ENCODE measurements at regions not wholly inside any gene's neighbourhood (a gene's known extent, or its start where the extent isn't known, plus 50 kb on each side); places are given as distances from the start of the nearest gene placed in this dataset.
A peak's percentile ranks its signal among the peaks of the same experiment; 100 is the strongest.

DNA sequence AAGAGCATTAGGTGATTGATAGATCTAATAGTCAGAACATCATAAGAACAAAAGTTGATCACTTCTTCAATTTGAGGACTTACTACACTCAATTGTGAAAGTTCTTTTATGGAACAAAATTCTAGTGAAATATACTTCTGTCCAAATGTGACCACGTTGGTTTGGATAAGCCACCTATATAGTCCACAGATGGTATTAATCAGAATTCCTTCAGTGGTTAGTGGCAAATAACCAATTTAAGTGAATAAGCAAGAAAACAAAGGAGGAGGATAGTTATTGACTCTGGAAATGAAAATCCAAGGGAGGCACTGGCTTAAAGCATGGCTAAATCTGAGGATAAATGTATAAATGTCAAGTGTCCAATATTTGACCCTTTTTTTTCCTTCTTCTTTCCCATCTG lies 268.5 kb upstream of the MARCKS start:
- Mint-ChIP-seq H3K9me3 (no peaks in the 10 kb centered on the region), H3K4me3 (no peak overlapping the region), H3K27me3 (no peaks in the 10 kb centered on the region), H3K36me3 (ENCODE audit: low read depth) (no peaks in the 10 kb centered on the region), H3K4me1 (peaks cover 16% of the 10 kb centered on the region), H3K27ac (no peak overlapping the region)
- intact Hi-C loops (cut with micrococcal nuclease), result no loop called here
- ChIA-PET CTCF (no interaction called here), POLR2A (no interaction called here)
- DNase-seq (no peak), ATAC-seq (ENCODE audit: low read depth) (no peak)
- TF ChIP-seq, protein P1, sequence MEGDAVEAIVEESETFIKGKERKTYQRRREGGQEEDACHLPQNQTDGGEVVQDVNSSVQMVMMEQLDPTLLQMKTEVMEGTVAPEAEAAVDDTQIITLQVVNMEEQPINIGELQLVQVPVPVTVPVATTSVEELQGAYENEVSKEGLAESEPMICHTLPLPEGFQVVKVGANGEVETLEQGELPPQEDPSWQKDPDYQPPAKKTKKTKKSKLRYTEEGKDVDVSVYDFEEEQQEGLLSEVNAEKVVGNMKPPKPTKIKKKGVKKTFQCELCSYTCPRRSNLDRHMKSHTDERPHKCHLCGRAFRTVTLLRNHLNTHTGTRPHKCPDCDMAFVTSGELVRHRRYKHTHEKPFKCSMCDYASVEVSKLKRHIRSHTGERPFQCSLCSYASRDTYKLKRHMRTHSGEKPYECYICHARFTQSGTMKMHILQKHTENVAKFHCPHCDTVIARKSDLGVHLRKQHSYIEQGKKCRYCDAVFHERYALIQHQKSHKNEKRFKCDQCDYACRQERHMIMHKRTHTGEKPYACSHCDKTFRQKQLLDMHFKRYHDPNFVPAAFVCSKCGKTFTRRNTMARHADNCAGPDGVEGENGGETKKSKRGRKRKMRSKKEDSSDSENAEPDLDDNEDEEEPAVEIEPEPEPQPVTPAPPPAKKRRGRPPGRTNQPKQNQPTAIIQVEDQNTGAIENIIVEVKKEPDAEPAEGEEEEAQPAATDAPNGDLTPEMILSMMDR (IDR thresholded peaks at IDR 0.05), result no peak

DNA sequence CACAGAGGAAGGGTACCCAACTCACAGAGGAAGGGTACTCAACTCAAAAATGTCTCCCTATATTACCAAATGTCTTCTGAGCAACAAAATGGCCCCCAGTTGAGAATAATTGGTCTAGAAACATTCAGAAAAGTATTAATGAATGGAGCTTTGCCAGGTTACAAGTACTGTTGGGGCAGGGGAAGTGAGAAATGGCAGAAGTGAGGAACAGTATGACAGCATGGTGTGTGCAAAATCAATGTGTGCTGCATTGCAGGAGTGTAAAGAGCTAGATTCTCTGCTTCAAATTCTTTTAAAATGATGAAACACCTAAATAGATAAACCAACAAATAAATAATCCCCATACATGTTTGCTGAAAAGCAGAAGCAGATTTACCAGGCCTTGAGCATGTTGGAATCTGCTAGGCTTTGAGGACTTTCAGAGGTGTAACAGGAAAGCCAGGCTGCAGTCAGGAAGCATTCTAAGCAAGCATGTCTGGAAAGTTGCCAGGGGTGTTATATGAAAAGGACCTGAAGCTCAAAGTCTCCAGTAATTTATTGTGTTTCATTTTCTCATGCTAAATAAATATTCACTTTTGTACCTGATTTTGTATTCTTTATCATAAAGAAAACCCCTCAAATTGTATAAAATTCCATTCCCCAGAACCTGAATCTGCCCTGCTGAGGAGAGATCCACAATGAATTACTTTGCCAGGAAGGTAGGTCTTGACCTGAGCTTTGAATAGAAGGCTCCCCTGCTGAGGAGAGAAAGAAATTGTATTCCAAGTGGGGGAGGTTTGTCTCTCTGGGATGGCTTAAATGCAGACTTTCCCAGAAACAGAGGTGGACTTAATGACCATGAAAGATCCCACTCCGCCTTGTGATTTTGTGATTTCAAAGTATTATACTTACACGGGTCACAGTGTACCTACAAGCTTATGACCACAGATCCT lies 265.0 kb upstream of the MARCKS start:
- CTCF ChIA-PET, result no interaction called here
- Mint-ChIP-seq H3K36me3 (ENCODE audit: low read depth) (no peaks in the 10 kb centered on the region), H3K9me3 (no peaks in the 10 kb centered on the region), H3K27ac (no peak overlapping the region), H3K4me1 (peaks cover 27% of the 10 kb centered on the region), H3K4me3 (no peak overlapping the region), H3K27me3 (no peaks in the 10 kb centered on the region)
- peak; percentile 34 for ATAC-seq (ENCODE audit: low read depth)
- DNase-seq, result no peak
- POLR2A ChIA-PET, result no interaction called here
- TF ChIP-seq, protein P1 (IDR thresholded peaks at IDR 0.05), result no peak
- intact Hi-C loops (cut with micrococcal nuclease), result no loop called here

DNA sequence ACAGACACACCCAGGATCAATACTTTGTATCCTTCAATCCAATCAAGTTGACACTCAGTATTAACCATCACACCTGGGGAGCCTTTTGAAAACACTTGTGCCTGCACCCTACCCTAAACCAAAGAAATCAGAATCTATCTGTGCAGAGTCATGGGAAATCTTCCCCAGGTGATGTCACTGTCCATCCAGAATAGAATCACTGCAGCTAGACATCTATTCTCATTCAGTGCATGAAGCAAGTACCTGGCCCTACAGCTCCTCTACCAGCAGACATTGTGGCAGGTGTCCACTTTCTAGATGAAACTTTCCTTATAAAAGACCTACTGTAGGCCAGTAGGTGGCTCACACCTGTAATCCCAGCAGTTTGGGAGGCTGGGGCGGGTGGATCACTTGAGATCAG lies 262.4 kb upstream of the MARCKS start:
- H3K4me1 Mint-ChIP-seq, result peaks cover 30% of the 10 kb centered on the region
- H3K27ac Mint-ChIP-seq, result no peak overlapping the region
- ChIA-PET POLR2A (no interaction called here), CTCF (interaction anchor here (1.0 to 1.3 kb wide), 2 partner anchors 263 to 264 kb away, joined by 4 to 5 read pairs; no protein-coding TSS in a partner anchor)
- H3K36me3 Mint-ChIP-seq (ENCODE audit: low read depth), result no peaks in the 10 kb centered on the region
- no peak for ATAC-seq (ENCODE audit: low read depth)
- H3K27me3 Mint-ChIP-seq, result no peaks in the 10 kb centered on the region
- DNase-seq, result no peak
- H3K9me3 Mint-ChIP-seq, result no peaks in the 10 kb centered on the region
- intact Hi-C loops (cut with micrococcal nuclease), result no loop called here
- TF ChIP-seq, protein P1 (IDR thresholded peaks at IDR 0.05), result no peak
- no peak overlapping the region for H3K4me3 Mint-ChIP-seq

- ATAC-seq (ENCODE audit: low read depth) (no peak), DNase-seq (no peak)
- ChIA-PET POLR2A (interaction anchor here (0.6 kb wide), 1 partner anchor 51 kb away, joined by 5 read pairs; no protein-coding TSS in a partner anchor), CTCF (interaction anchor here (0.7 kb wide), 1 partner anchor 263 kb away, joined by 3 read pairs; no protein-coding TSS in a partner anchor)
- H3K36me3 Mint-ChIP-seq (ENCODE audit: low read depth), result no peaks in the 10 kb centered on the region
- H3K9me3 Mint-ChIP-seq, result peaks cover 5% of the 10 kb centered on the region
- peaks cover 36% of the 10 kb centered on the region for H3K4me1 Mint-ChIP-seq
- no peaks in the 10 kb centered on the region for H3K27me3 Mint-ChIP-seq
- intact Hi-C loops (cut with micrococcal nuclease), result loop anchor here (2.0 kb wide), 1 partner anchor 35 kb away; no protein-coding TSS in a partner anchor
- no peak overlapping the region for H3K4me3 Mint-ChIP-seq
- TF ChIP-seq, protein P1 (IDR thresholded peaks at IDR 0.05), result no peak
- no peak overlapping the region for H3K27ac Mint-ChIP-seq
Measured at GRCh38 chr6:113595911-113596376, 261.2 kb upstream of the MARCKS start.
